H1 (cell line): ENCODE measurements at regions not wholly inside any gene's neighbourhood (a gene's known extent, or its start where the extent isn't known, plus 50 kb on each side); places are given as distances from the start of the nearest gene placed in this dataset.

Experiments
- CTCF ChIA-PET: fragments of 300-600 bp; sonication (Branson Sonifier 250); formaldehyde crosslinking; loops from one replicate; lab custom pipeline; 2021; ENCODE audit not compliant: partially characterized antibody; lab: Charles Lee
- POLR2A ChIA-PET: fragments of 300-600 bp; sonication (Branson Sonifier 250); formaldehyde crosslinking; loops from one replicate; lab custom pipeline; 2021; ENCODE audit warnings: inconsistent platforms; ENCODE audit not compliant: partially characterized antibody; lab: Charles Lee
- DNase-seq, 2 experiments: peaks; one replicate each; pipeline versions ENCODE4 v3.0.0 to v3.0.0-alpha.2; 2010 to 2022; ENCODE audit warnings: low spot score in 2 of 2, low read depth in 1 of 2, mixed read lengths in 1 of 2
- FAIRE-seq: peaks from 2 replicates; lab custom pipeline; 2011; peaks lifted over from hg19 to GRCh38; lab: Jason Lieb, UNC
- H2AFZ ChIP-seq: 2 replicates; pipeline ENCODE4 v1.8.1; 2012; ENCODE audit warnings: low read length, inconsistent platforms
- H2AK5ac ChIP-seq: 2 replicates; pipeline ENCODE4 v1.6.1; 2013; ENCODE audit warnings: low read depth, low read length
- H2BK120ac ChIP-seq: replicated peaks from 2 replicates; pipeline ENCODE3; 2013; ENCODE audit warnings: low read depth, low read length, inconsistent platforms
- H2BK12ac ChIP-seq: 2 replicates; pipeline ENCODE4 v1.6.1; 2013; ENCODE audit warnings: low read depth, low read length
- H2BK15ac ChIP-seq: 2 replicates; pipeline ENCODE4 v1.6.1; 2013; ENCODE audit warnings: low read length
- H2BK20ac ChIP-seq: 2 replicates; pipeline ENCODE4 v1.6.1; 2013; ENCODE audit warnings: low read length
- H2BK5ac ChIP-seq: 2 replicates; pipeline ENCODE4 v1.6.1; 2013; ENCODE audit warnings: low read depth, low read length
- H3K14ac ChIP-seq: 2 replicates; pipeline ENCODE4 v1.6.1; 2013; ENCODE audit warnings: inconsistent platforms; ENCODE audit not compliant: insufficient read length
- H3K18ac ChIP-seq: 2 replicates; pipeline ENCODE4 v1.6.1; 2013; ENCODE audit warnings: low read length; ENCODE audit errors: extremely low read depth
- H3K23ac ChIP-seq: 2 replicates; pipeline ENCODE4 v1.6.1; 2013; ENCODE audit warnings: inconsistent platforms; ENCODE audit not compliant: insufficient read length
- H3K23me2 ChIP-seq: 2 replicates; pipeline ENCODE4 v1.6.1; 2013; ENCODE audit warnings: low read depth, low read length
- H3K27ac ChIP-seq: 2 replicates; pipeline ENCODE4 v1.6.1; 2011; ENCODE audit warnings: low read depth, low read length, inconsistent platforms
- H3K27me3 ChIP-seq, 4 experiments: replicated peaks in 1 of 4; 1 replicate in 1 of 4; 2 replicates in 3 of 4; pipeline versions ENCODE4 v1.6.1 to v1.8.1; 2011 to 2013; ENCODE audit warnings: low read length in 3 of 4, mild to moderate bottlenecking in 3 of 4, inconsistent platforms in 2 of 4, mixed read lengths in 2 of 4, moderate library complexity in 1 of 4; ENCODE audit not compliant: control insufficient read depth in 3 of 4, insufficient read depth in 3 of 4; ENCODE audit errors: extremely low read depth in 1 of 4
- H3K36me3 ChIP-seq, 4 experiments: 2 replicates each; pipeline versions ENCODE4 v1.6.1 to v1.8.1; 2011 to 2013; ENCODE audit warnings: mild to moderate bottlenecking in 4 of 4, low read length in 3 of 4, moderate library complexity in 2 of 4, control low read depth in 1 of 4, inconsistent platforms in 1 of 4; ENCODE audit not compliant: insufficient read depth in 4 of 4, control insufficient read depth in 2 of 4
- H3K4ac ChIP-seq: replicated peaks from 2 replicates; pipeline ENCODE3; 2013; ENCODE audit warnings: low read length, low read depth, mixed read lengths, inconsistent platforms; ENCODE audit not compliant: insufficient read length
- H3K4me1 ChIP-seq, 4 experiments: replicated peaks in 1 of 4; 1 replicate in 1 of 4; 2 replicates in 3 of 4; pipeline versions ENCODE4 v1.6.1 to v1.8.1; 2011 to 2013; ENCODE audit warnings: low read length in 3 of 4, inconsistent platforms in 2 of 4, mixed read lengths in 1 of 4; ENCODE audit not compliant: insufficient read depth in 4 of 4, control insufficient read depth in 3 of 4
- H3K4me2 ChIP-seq, 2 experiments: 2 replicates each; pipeline versions ENCODE4 v1.6.1 to v1.8.1; 2011 to 2013; ENCODE audit warnings: low read depth in 2 of 2, low read length in 2 of 2, control low read depth in 1 of 2, inconsistent platforms in 1 of 2, mild to moderate bottlenecking in 1 of 2; ENCODE audit not compliant: insufficient read depth in 1 of 2
- H3K4me3 ChIP-seq, 4 experiments: fragments of 200-600, 300-600 bp in 1 of 4; sonication (generic), shearing (Covaris generic), sonication (Bioruptor Twin) in 1 of 4; 2 replicates each; pipeline versions ENCODE4 v1.5.1 to v1.8.1; 2011 to 2016; ENCODE audit warnings: low read length in 4 of 4, low read depth in 3 of 4, control low read depth in 2 of 4, inconsistent platforms in 2 of 4, mild to moderate bottlenecking in 2 of 4, mixed read lengths in 1 of 4, moderate library complexity in 1 of 4; ENCODE audit not compliant: insufficient read depth in 2 of 4; ENCODE audit errors: extremely low read depth in 1 of 4
- H3K56ac ChIP-seq: replicated peaks from 2 replicates; pipeline ENCODE3; 2013; ENCODE audit warnings: low read depth, mild to moderate bottlenecking, mixed read lengths, low read length, inconsistent platforms; ENCODE audit not compliant: insufficient read length
- H3K79me1 ChIP-seq: 2 replicates; pipeline ENCODE4 v1.6.1; 2013; ENCODE audit warnings: low read depth, low read length, control low read depth
- H3K79me2 ChIP-seq, 2 experiments: 2 replicates each; pipeline versions ENCODE4 v1.6.1 to v1.8.1; 2012 to 2013; ENCODE audit warnings: low read length in 2 of 2, mild to moderate bottlenecking in 2 of 2, inconsistent platforms in 1 of 2; ENCODE audit not compliant: insufficient read depth in 2 of 2, control insufficient read depth in 1 of 2
- H3K9ac ChIP-seq, 4 experiments: replicated peaks in 1 of 4; 1 replicate in 1 of 4; 2 replicates in 3 of 4; pipeline versions ENCODE4 v1.6.1 to v1.8.1; 2011 to 2013; ENCODE audit warnings: low read depth in 3 of 4, low read length in 3 of 4, control low read depth in 2 of 4, mild to moderate bottlenecking in 2 of 4, moderate library complexity in 2 of 4, inconsistent platforms in 1 of 4; ENCODE audit errors: extremely low read depth in 1 of 4
- H3K9me3 ChIP-seq, 2 experiments: 2 replicates each; pipeline versions ENCODE4 v1.6.1 to v1.8.1; 2012 to 2013; ENCODE audit warnings: mild to moderate bottlenecking in 2 of 2, moderate library complexity in 2 of 2, control low read depth in 1 of 2, inconsistent platforms in 1 of 2, low read depth in 1 of 2, low read length in 1 of 2, mixed read lengths in 1 of 2; ENCODE audit not compliant: insufficient read depth in 2 of 2
- H4K20me1 ChIP-seq, 2 experiments: replicated peaks in 1 of 2; 2 replicates each; pipeline versions ENCODE3 to v1.8.1; 2011 to 2013; ENCODE audit warnings: inconsistent platforms in 2 of 2, low read length in 2 of 2, mild to moderate bottlenecking in 1 of 2; ENCODE audit not compliant: insufficient read depth in 2 of 2, control insufficient read depth in 1 of 2
- H4K5ac ChIP-seq: 2 replicates; pipeline ENCODE4 v1.6.1; 2013; ENCODE audit warnings: low read length, low read depth, mixed read lengths, inconsistent platforms; ENCODE audit not compliant: insufficient read length
- H4K8ac ChIP-seq: 2 replicates; pipeline ENCODE4 v1.8.0; 2013; ENCODE audit warnings: mild to moderate bottlenecking, moderate library complexity, low read length, inconsistent platforms; ENCODE audit not compliant: insufficient read depth; ENCODE audit errors: extremely low read depth
- H4K91ac ChIP-seq: replicated peaks from 2 replicates; pipeline ENCODE3; 2013; ENCODE audit warnings: low read length, mixed read lengths, inconsistent platforms; ENCODE audit not compliant: insufficient read length
- ASH2L ChIP-seq: fragments of 200-600, 300-600 bp; sonication (generic); IDR thresholded peaks from one replicate; pipeline ENCODE4 v1.7.1; 2017; ENCODE audit warnings: low read length
- CTBP2 ChIP-seq: IDR thresholded peaks from 2 replicates; pipeline ENCODE4 v1.7.0; 2011; ENCODE audit warnings: borderline replicate concordance, mild to moderate bottlenecking, moderate library complexity, mixed read lengths, low read length; ENCODE audit not compliant: insufficient read depth, insufficient read length
- EGR1 ChIP-seq: IDR thresholded peaks from 2 replicates; pipeline ENCODE4 v1.6.1; 2011; ENCODE audit warnings: low read depth, low read length, borderline replicate concordance
- MAFK ChIP-seq: IDR thresholded peaks from 2 replicates; pipeline ENCODE4 v1.6.1; 2012; ENCODE audit warnings: low read depth, mild to moderate bottlenecking, improper control_type of control experiment, low read length
- ZNF274 ChIP-seq: IDR thresholded peaks from 2 replicates; pipeline ENCODE4 v1.7.0; 2012; ENCODE audit warnings: low read length, borderline replicate concordance; ENCODE audit errors: extremely low read depth
- WGBS, 2 experiments: shearing (Covaris generic) in 1 of 2; methylation state at CpG; one replicate each; pipeline versions ENCODE4 v1.1.6 to v1.1.7; 2013 to 2015; ENCODE audit warnings: low lambda C conversion rate in 2 of 2, mixed read lengths in 2 of 2, inconsistent platforms in 1 of 2, low coverage in 1 of 2, missing lambda C conversion rate in 1 of 2; ENCODE audit not compliant: insufficient replicate concordance in 2 of 2, insufficient coverage in 1 of 2, insufficient read length in 1 of 2; ENCODE audit errors: extremely low coverage in 1 of 2, missing lambda C conversion rate in 1 of 2; 5-methylcytosine and 5-hydroxymethylcytosine counted together

- FAIRE-seq = no peak
- no peak overlapping the region for H3K4me2 ChIP-seq
- no peak overlapping the region for H3K14ac ChIP-seq
- no peak overlapping the region for H3K9ac ChIP-seq
- H3K9me3 ChIP-seq = no peaks in the 10 kb centered on the region
- H4K5ac ChIP-seq = no peak overlapping the region
- no peak overlapping the region for H3K56ac ChIP-seq
- H4K20me1 ChIP-seq = no peaks in the 10 kb centered on the region
- H2BK15ac ChIP-seq = no peak overlapping the region
- no peak for DNase-seq
- no peak overlapping the region for H3K4ac ChIP-seq
- ChIA-PET POLR2A (no interaction called here), CTCF (interaction anchor here (1.2 kb wide), 1 partner anchor 101 kb away, joined by 3 read pairs; no protein-coding TSS in a partner anchor)
- WGBS, 2 experiments = 89% methylated on average over 1 of the region's 1 CpG; no CpG with 5 or more reads in 1 of the 2 experiments
- H3K27ac ChIP-seq = no peak overlapping the region
- no peaks in the 10 kb centered on the region; a peak in 1 of 7 replicates for H3K27me3 ChIP-seq
- H3K36me3 ChIP-seq = no peaks in the 10 kb centered on the region
- no peak overlapping the region for H2BK12ac ChIP-seq
- H2AFZ ChIP-seq = peak overlapping the region; percentile 87
- no peak overlapping the region for H3K18ac ChIP-seq
- no peaks in the 10 kb centered on the region for H3K79me1 ChIP-seq
- H3K23me2 ChIP-seq = no peaks in the 10 kb centered on the region
- H3K4me3 ChIP-seq = no peak overlapping the region
- no peak overlapping the region for H2AK5ac ChIP-seq
- no peak overlapping the region for H2BK5ac ChIP-seq
- H4K91ac ChIP-seq = no peak overlapping the region
- H2BK20ac ChIP-seq = no peak overlapping the region
- no peaks in the 10 kb centered on the region for H3K79me2 ChIP-seq
- no peak overlapping the region for H2BK120ac ChIP-seq
- peaks cover 0 to 3% (median 1%) of the 10 kb centered on the region in 4 experiments; a peak in 2 of 7 replicates for H3K4me1 ChIP-seq
- H3K23ac ChIP-seq = no peak overlapping the region
- H4K8ac ChIP-seq = no peak overlapping the region
- TF ChIP-seq ASH2L = no peak
- no peak for TF ChIP-seq CTBP2
- no peak for TF ChIP-seq ZNF274
- no peak for TF ChIP-seq MAFK
- TF ChIP-seq EGR1 = no peak
Measured at GRCh38 chr15:61519296-61519695, 290.2 kb upstream of the RORA start.
